ENCODE measurements at regions not wholly inside any gene's neighbourhood (a gene's known extent, or its start where the extent isn't known, plus 50 kb on each side); places are given as distances from the start of the nearest gene placed in this dataset.
A peak's percentile ranks its signal among the peaks of the same experiment; 100 is the strongest.

- H3K4me3 ChIP-seq (ENCODE audit: low read depth in 1 of 2, low read length in 2 of 2) = no peak overlapping the region
- no peaks in the 10 kb centered on the region for H3K36me3 ChIP-seq (ENCODE audit: control insufficient read depth in 1 of 2, insufficient read depth in 2 of 2, low read length in 2 of 2)
- no peaks in the 10 kb centered on the region for H3K9me3 ChIP-seq (ENCODE audit: control insufficient read depth in 1 of 2, low read length in 2 of 2)
These were observed 139.4 kb upstream of the B3GALT2 start for GRCh38 chr1:193325771-193326170.

GRCh38 chr1:193325042-193325441, 138.6 kb upstream of the B3GALT2 start:
- no peaks in the 10 kb centered on the region for H3K27me3 ChIP-seq (ENCODE audit: low read depth, low read length)
- no peaks in the 10 kb centered on the region for H3K9me3 ChIP-seq (ENCODE audit: control insufficient read depth in 1 of 2, low read length in 2 of 2)
- no peaks in the 10 kb centered on the region for H3K36me3 ChIP-seq (ENCODE audit: control insufficient read depth in 1 of 2, insufficient read depth in 2 of 2, low read length in 2 of 2)
- H3K4me1 ChIP-seq (ENCODE audit: control insufficient read depth in 1 of 2, insufficient read depth in 2 of 2, low read length in 2 of 2) = no peaks in the 10 kb centered on the region
- no peak overlapping the region for H3K27ac ChIP-seq (ENCODE audit: low read length)
- no peak overlapping the region for H3K4me3 ChIP-seq (ENCODE audit: low read depth in 1 of 2, low read length in 2 of 2)

More at GRCh38 chr1:193325771-193326170, 139.4 kb upstream of the B3GALT2 start:
- Histone ChIP-seq H3K27ac (ENCODE audit: low read length) (no peak overlapping the region), H3K27me3 (ENCODE audit: low read depth, low read length) (no peaks in the 10 kb centered on the region), H3K4me1 (ENCODE audit: control insufficient read depth in 1 of 2, insufficient read depth in 2 of 2, low read length in 2 of 2) (no peaks in the 10 kb centered on the region)

GRCh38 chr1:193322211-193322610, 135.8 kb upstream of the B3GALT2 start:
- H3K4me1 ChIP-seq (ENCODE audit: control insufficient read depth in 1 of 2, insufficient read depth in 2 of 2, low read length in 2 of 2) = no peaks in the 10 kb centered on the region
- H3K27me3 ChIP-seq (ENCODE audit: low read depth, low read length) = no peaks in the 10 kb centered on the region
- H3K9me3 ChIP-seq (ENCODE audit: control insufficient read depth in 1 of 2, low read length in 2 of 2) = peaks cover 0 to 18% of the 10 kb centered on the region in 2 donors
- no peak overlapping the region for H3K27ac ChIP-seq (ENCODE audit: low read length)
- no peaks in the 10 kb centered on the region for H3K36me3 ChIP-seq (ENCODE audit: control insufficient read depth in 1 of 2, insufficient read depth in 2 of 2, low read length in 2 of 2)
- H3K4me3 ChIP-seq (ENCODE audit: low read depth in 1 of 2, low read length in 2 of 2) = no peak overlapping the region

- H3K36me3 ChIP-seq (ENCODE audit: control insufficient read depth in 1 of 2, insufficient read depth in 2 of 2, low read length in 2 of 2) = no peaks in the 10 kb centered on the region
- no peaks in the 10 kb centered on the region for H3K4me1 ChIP-seq (ENCODE audit: control insufficient read depth in 1 of 2, insufficient read depth in 2 of 2, low read length in 2 of 2)
- H3K27me3 ChIP-seq (ENCODE audit: low read depth, low read length) = no peaks in the 10 kb centered on the region
- H3K9me3 ChIP-seq (ENCODE audit: control insufficient read depth in 1 of 2, low read length in 2 of 2) = peaks cover 0 to 18% of the 10 kb centered on the region in 2 donors
- no peak overlapping the region for H3K4me3 ChIP-seq (ENCODE audit: low read depth in 1 of 2, low read length in 2 of 2)
- H3K27ac ChIP-seq (ENCODE audit: low read length) = no peak overlapping the region
These were observed 134.9 kb upstream of the B3GALT2 start for GRCh38 chr1:193321242-193321840.

GRCh38 chr1:193320270-193320669, 133.9 kb upstream of the B3GALT2 start:
- H3K27ac ChIP-seq (ENCODE audit: low read length) = no peak overlapping the region
- no peaks in the 10 kb centered on the region for H3K27me3 ChIP-seq (ENCODE audit: low read depth, low read length)
- no peaks in the 10 kb centered on the region for H3K4me1 ChIP-seq (ENCODE audit: control insufficient read depth in 1 of 2, insufficient read depth in 2 of 2, low read length in 2 of 2)
- no peaks in the 10 kb centered on the region for H3K36me3 ChIP-seq (ENCODE audit: control insufficient read depth in 1 of 2, insufficient read depth in 2 of 2, low read length in 2 of 2)
- H3K9me3 ChIP-seq (ENCODE audit: control insufficient read depth in 1 of 2, low read length in 2 of 2) = peaks cover 0 to 18% of the 10 kb centered on the region in 2 donors
- H3K4me3 ChIP-seq (ENCODE audit: low read depth in 1 of 2, low read length in 2 of 2) = no peak overlapping the region

GRCh38 chr1:193318347-193318746, 131.9 kb upstream of the B3GALT2 start:
- Histone ChIP-seq H3K36me3 (ENCODE audit: control insufficient read depth in 1 of 2, insufficient read depth in 2 of 2, low read length in 2 of 2) (no peaks in the 10 kb centered on the region), H3K4me1 (ENCODE audit: control insufficient read depth in 1 of 2, insufficient read depth in 2 of 2, low read length in 2 of 2) (no peaks in the 10 kb centered on the region), H3K27ac (ENCODE audit: low read length) (no peak overlapping the region)

GRCh38 chr1:193313354-193314140, 127.1 kb upstream of the B3GALT2 start:
- Histone ChIP-seq H3K27ac (ENCODE audit: low read length) (peak overlapping the region; percentile 23), H3K4me1 (ENCODE audit: control insufficient read depth in 1 of 2, insufficient read depth in 2 of 2, low read length in 2 of 2) (no peaks in the 10 kb centered on the region), H3K4me3 (ENCODE audit: low read depth in 1 of 2, low read length in 2 of 2) (no peak overlapping the region), H3K9me3 (ENCODE audit: control insufficient read depth in 1 of 2, low read length in 2 of 2) (peaks cover 0 to 8% of the 10 kb centered on the region in 2 donors), H3K36me3 (ENCODE audit: control insufficient read depth in 1 of 2, insufficient read depth in 2 of 2, low read length in 2 of 2) (no peaks in the 10 kb centered on the region), H3K27me3 (ENCODE audit: low read depth, low read length) (no peaks in the 10 kb centered on the region)

More at GRCh38 chr1:193318347-193318746, 131.9 kb upstream of the B3GALT2 start:
- Histone ChIP-seq H3K4me3 (ENCODE audit: low read depth in 1 of 2, low read length in 2 of 2) (no peak overlapping the region), H3K9me3 (ENCODE audit: control insufficient read depth in 1 of 2, low read length in 2 of 2) (peaks cover 0 to 18% of the 10 kb centered on the region in 2 donors), H3K27me3 (ENCODE audit: low read depth, low read length) (no peaks in the 10 kb centered on the region)

GRCh38 chr1:193312432-193312831, 126.0 kb upstream of the B3GALT2 start:
- Histone ChIP-seq H3K9me3 (ENCODE audit: control insufficient read depth in 1 of 2, low read length in 2 of 2) (no peaks in the 10 kb centered on the region), H3K27me3 (ENCODE audit: low read depth, low read length) (no peaks in the 10 kb centered on the region), H3K36me3 (ENCODE audit: control insufficient read depth in 1 of 2, insufficient read depth in 2 of 2, low read length in 2 of 2) (no peaks in the 10 kb centered on the region), H3K27ac (ENCODE audit: low read length) (no peak overlapping the region), H3K4me1 (ENCODE audit: control insufficient read depth in 1 of 2, insufficient read depth in 2 of 2, low read length in 2 of 2) (no peaks in the 10 kb centered on the region), H3K4me3 (ENCODE audit: low read depth in 1 of 2, low read length in 2 of 2) (no peak overlapping the region)

- H3K4me1 ChIP-seq (ENCODE audit: control insufficient read depth in 1 of 2, insufficient read depth in 2 of 2, low read length in 2 of 2) = no peaks in the 10 kb centered on the region
- H3K27me3 ChIP-seq (ENCODE audit: low read depth, low read length) = no peaks in the 10 kb centered on the region
- H3K27ac ChIP-seq (ENCODE audit: low read length) = no peak overlapping the region
- H3K9me3 ChIP-seq (ENCODE audit: control insufficient read depth in 1 of 2, low read length in 2 of 2) = no peaks in the 10 kb centered on the region
- no peak overlapping the region for H3K4me3 ChIP-seq (ENCODE audit: low read depth in 1 of 2, low read length in 2 of 2)
- H3K36me3 ChIP-seq (ENCODE audit: control insufficient read depth in 1 of 2, insufficient read depth in 2 of 2, low read length in 2 of 2) = no peaks in the 10 kb centered on the region
These were observed 125.0 kb upstream of the B3GALT2 start for GRCh38 chr1:193311226-193311948.

GRCh38 chr1:193310564-193310963, 124.2 kb upstream of the B3GALT2 start:
- Histone ChIP-seq H3K27me3 (ENCODE audit: low read depth, low read length) (no peaks in the 10 kb centered on the region), H3K9me3 (ENCODE audit: control insufficient read depth in 1 of 2, low read length in 2 of 2) (no peaks in the 10 kb centered on the region), H3K4me1 (ENCODE audit: control insufficient read depth in 1 of 2, insufficient read depth in 2 of 2, low read length in 2 of 2) (no peaks in the 10 kb centered on the region), H3K27ac (ENCODE audit: low read length) (no peak overlapping the region), H3K36me3 (ENCODE audit: control insufficient read depth in 1 of 2, insufficient read depth in 2 of 2, low read length in 2 of 2) (no peaks in the 10 kb centered on the region), H3K4me3 (ENCODE audit: low read depth in 1 of 2, low read length in 2 of 2) (no peak overlapping the region)

- Histone ChIP-seq H3K4me1 (ENCODE audit: control insufficient read depth in 1 of 2, insufficient read depth in 2 of 2, low read length in 2 of 2) (no peaks in the 10 kb centered on the region), H3K36me3 (ENCODE audit: control insufficient read depth in 1 of 2, insufficient read depth in 2 of 2, low read length in 2 of 2) (no peaks in the 10 kb centered on the region), H3K9me3 (ENCODE audit: control insufficient read depth in 1 of 2, low read length in 2 of 2) (no peaks in the 10 kb centered on the region), H3K27ac (ENCODE audit: low read length) (peak overlapping the region; percentile 8), H3K4me3 (ENCODE audit: low read depth in 1 of 2, low read length in 2 of 2) (no peak overlapping the region), H3K27me3 (ENCODE audit: low read depth, low read length) (no peaks in the 10 kb centered on the region)
These were observed 123.6 kb upstream of the B3GALT2 start for GRCh38 chr1:193309936-193310475.
